ENCODE measurements at regions not wholly inside any gene's neighbourhood (a gene's known extent, or its start where the extent isn't known, plus 50 kb on each side); places are given as distances from the start of the nearest gene placed in this dataset.

- intact Hi-C loops (cut with DNase I; ENCODE audit: low total_unique reads): no loop called here
- in situ Hi-C loops (cut with MboI; ENCODE audit: low pct_ligation_motif_present in 1 of 4, low pct_unique_long_range_greater_than_20kb in 1 of 4, low sequenced_read_pairs in 3 of 4): loop anchor here in 3 of 4 donors (25.0 kb wide), 2 partner anchors 520 to 770 kb away; no protein-coding TSS in a partner anchor
- Histone ChIP-seq H3K27me3 (no peaks in the 10 kb centered on the region), H3K4me3 (no peak overlapping the region), H3K36me3 (no peaks in the 10 kb centered on the region), H3K9me3 (no peaks in the 10 kb centered on the region), H3K27ac (no peak overlapping the region), H3K4me1 (no peaks in the 10 kb centered on the region)
- no peak for DNase-seq
- 75 to 78% methylated on average over 8 of the region's 8 CpGs for WGBS, 2 donors (ENCODE audit: low coverage in 1 of 2)
- TF ChIP-seq POLR2AphosphoS5 (IDR thresholded peaks at IDR 0.05) (no peak), POLR2A (IDR thresholded peaks at IDR 0.05) (no peak), CTCF (IDR thresholded peaks at IDR 0.05) (no peak), EP300 (IDR thresholded peaks at IDR 0.05; ENCODE audit: low read depth) (no peak)
Observed at GRCh38 chr3:117532268-117532667, 822.7 kb downstream of the TUSC7 start.

GRCh38 chr3:117534138-117534537, 824.6 kb downstream of the TUSC7 start:
- no peak for DNase-seq
- no peaks in the 10 kb centered on the region for H3K36me3 ChIP-seq
- intact Hi-C loops (cut with DNase I; ENCODE audit: low total_unique reads) (no loop called here), in situ Hi-C loops (cut with MboI; ENCODE audit: low pct_ligation_motif_present in 1 of 4, low pct_unique_long_range_greater_than_20kb in 1 of 4, low sequenced_read_pairs in 3 of 4) (loop anchor here in 3 of 4 donors (25.0 kb wide), 2 partner anchors 522 to 772 kb away; no protein-coding TSS in a partner anchor)
- H3K27me3 ChIP-seq: no peaks in the 10 kb centered on the region
- H3K27ac ChIP-seq: no peak overlapping the region
- TF ChIP-seq EP300 (IDR thresholded peaks at IDR 0.05; ENCODE audit: low read depth): no peak
- no peak for TF ChIP-seq POLR2A (IDR thresholded peaks at IDR 0.05)
- TF ChIP-seq POLR2AphosphoS5 (IDR thresholded peaks at IDR 0.05): no peak
- no peak for TF ChIP-seq CTCF (IDR thresholded peaks at IDR 0.05)
- H3K4me3 ChIP-seq: no peak overlapping the region
- H3K4me1 ChIP-seq: no peaks in the 10 kb centered on the region
- no peaks in the 10 kb centered on the region for H3K9me3 ChIP-seq
- WGBS, 2 donors (ENCODE audit: low coverage in 1 of 2): 73 to 100% methylated on average over 1 of the region's 1 CpG

- Histone ChIP-seq H3K27ac (no peak overlapping the region), H3K36me3 (no peaks in the 10 kb centered on the region), H3K9me3 (no peaks in the 10 kb centered on the region), H3K4me1 (no peaks in the 10 kb centered on the region), H3K4me3 (no peak overlapping the region), H3K27me3 (no peaks in the 10 kb centered on the region)
- in situ Hi-C loops (cut with MboI; ENCODE audit: low pct_ligation_motif_present in 1 of 4, low pct_unique_long_range_greater_than_20kb in 1 of 4, low sequenced_read_pairs in 3 of 4) (loop anchor here in 3 of 4 donors (25.0 kb wide), 2 partner anchors 524 to 774 kb away; no protein-coding TSS in a partner anchor), intact Hi-C loops (cut with DNase I; ENCODE audit: low total_unique reads) (no loop called here)
- DNase-seq: no peak
- TF ChIP-seq CTCF (IDR thresholded peaks at IDR 0.05) (no peak), EP300 (IDR thresholded peaks at IDR 0.05; ENCODE audit: low read depth) (no peak), POLR2A (IDR thresholded peaks at IDR 0.05) (no peak), POLR2AphosphoS5 (IDR thresholded peaks at IDR 0.05) (no peak)
- WGBS, 2 donors (ENCODE audit: low coverage in 1 of 2): 61 to 78% methylated on average over 3 to 4 of the region's 4 CpGs
Observed at GRCh38 chr3:117536006-117536405, 826.4 kb downstream of the TUSC7 start.

GRCh38 chr3:117537949-117538348, 828.4 kb downstream of the TUSC7 start:
- intact Hi-C loops (cut with DNase I; ENCODE audit: low total_unique reads) (loop anchor here (2.0 kb wide), 1 partner anchor 35 kb away; no protein-coding TSS in a partner anchor), in situ Hi-C loops (cut with MboI; ENCODE audit: low pct_ligation_motif_present in 1 of 4, low pct_unique_long_range_greater_than_20kb in 1 of 4, low sequenced_read_pairs in 3 of 4) (loop anchor here in 3 of 4 donors (25.0 kb wide), 2 partner anchors 526 to 776 kb away; no protein-coding TSS in a partner anchor)
- Histone ChIP-seq H3K27me3 (no peaks in the 10 kb centered on the region), H3K27ac (no peak overlapping the region), H3K4me1 (no peaks in the 10 kb centered on the region), H3K9me3 (no peaks in the 10 kb centered on the region), H3K4me3 (no peak overlapping the region), H3K36me3 (no peaks in the 10 kb centered on the region)
- DNase-seq: no peak
- 79 to 80% methylated on average over 1 of the region's 1 CpG for WGBS, 2 donors (ENCODE audit: low coverage in 1 of 2)
- TF ChIP-seq POLR2AphosphoS5 (IDR thresholded peaks at IDR 0.05): no peak
- no peak for TF ChIP-seq EP300 (IDR thresholded peaks at IDR 0.05; ENCODE audit: low read depth)
- TF ChIP-seq CTCF (IDR thresholded peaks at IDR 0.05): no peak
- no peak for TF ChIP-seq POLR2A (IDR thresholded peaks at IDR 0.05)

Data from transverse colon (tissue), 4 donors.